ENCODE measurements at regions not wholly inside any gene's neighbourhood (a gene's known extent, or its start where the extent isn't known, plus 50 kb on each side); places are given as distances from the start of the nearest gene placed in this dataset.

DNA sequence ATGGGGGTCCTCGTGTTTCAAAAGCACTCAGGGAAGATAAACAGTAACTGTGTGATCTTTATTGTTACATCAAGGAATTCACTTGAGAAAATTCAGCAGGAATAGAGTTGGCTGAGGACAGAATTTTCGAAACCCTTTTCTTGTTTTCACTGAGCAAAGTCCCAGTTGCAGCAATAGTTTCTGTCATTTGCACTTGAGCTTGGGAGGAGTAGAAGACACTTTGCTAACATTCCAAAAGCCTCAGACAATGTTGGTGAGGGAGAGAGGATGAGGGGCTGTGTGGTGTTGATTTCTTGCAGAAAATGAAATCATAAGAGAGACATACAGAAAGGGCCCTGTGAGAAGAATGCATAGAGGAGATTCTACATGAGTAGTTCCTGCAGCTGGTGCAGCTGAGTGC lies 151.9 kb upstream of the DIPK2B start:
- DNase-seq: no peak

DNA sequence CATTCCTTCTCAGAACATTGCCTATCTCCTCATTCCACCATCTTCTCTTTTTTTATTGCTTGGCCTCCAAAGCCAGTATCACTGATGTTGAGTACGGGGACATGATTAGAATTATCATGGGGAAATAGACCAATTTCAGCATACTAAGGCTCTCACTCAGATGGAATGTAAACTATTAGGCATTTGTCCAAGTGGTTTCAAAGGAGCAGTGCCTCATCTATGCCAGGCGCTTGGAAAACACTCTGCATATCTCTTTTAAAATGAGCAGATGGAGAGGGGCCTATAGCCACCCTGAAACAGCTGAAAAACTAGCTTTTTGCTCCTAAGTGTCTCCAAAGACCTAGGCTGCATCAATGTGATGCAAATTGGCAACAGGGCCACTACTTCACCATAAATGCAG lies 150.8 kb upstream of the DIPK2B start:
- DNase-seq: no peak

DNA sequence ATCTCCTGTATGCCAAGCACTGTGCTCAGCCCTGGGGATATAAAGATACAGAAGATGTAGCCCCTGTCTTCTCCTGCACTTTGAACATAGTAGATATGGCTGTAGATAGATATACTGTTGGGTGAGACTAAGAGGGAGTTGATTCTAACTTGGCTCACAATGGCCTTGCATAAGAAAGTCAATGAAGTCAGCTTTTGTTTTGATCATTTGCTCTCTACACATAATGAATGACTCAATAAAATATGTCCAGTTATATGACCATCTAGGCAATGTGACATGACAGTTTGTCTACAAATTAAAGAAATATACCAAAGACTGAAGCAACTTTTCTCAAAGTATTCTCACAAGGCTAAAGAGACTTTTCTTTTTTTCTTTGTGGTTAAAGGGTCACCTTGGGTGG lies 147.6 kb upstream of the DIPK2B start:
- no peak for DNase-seq

DNA sequence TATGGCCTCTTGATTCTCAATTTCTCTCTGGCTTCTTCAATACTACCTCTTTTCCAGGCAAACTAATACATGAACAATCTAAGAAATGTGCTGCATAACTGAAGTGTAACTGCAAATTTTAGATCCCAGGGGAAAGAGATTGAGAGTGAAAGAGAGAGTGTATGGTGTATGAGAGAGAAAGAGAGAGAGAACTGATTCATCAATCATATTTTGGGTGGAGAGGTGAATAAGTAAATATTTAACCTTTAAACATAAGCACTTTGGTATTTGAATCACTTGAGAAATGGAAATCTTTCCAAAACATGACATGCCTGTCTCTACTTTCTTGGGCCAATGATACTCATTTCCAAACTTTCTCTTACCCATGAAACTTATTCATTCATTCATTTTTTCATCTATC lies 147.2 kb upstream of the DIPK2B start:
- no peak for DNase-seq

DNA sequence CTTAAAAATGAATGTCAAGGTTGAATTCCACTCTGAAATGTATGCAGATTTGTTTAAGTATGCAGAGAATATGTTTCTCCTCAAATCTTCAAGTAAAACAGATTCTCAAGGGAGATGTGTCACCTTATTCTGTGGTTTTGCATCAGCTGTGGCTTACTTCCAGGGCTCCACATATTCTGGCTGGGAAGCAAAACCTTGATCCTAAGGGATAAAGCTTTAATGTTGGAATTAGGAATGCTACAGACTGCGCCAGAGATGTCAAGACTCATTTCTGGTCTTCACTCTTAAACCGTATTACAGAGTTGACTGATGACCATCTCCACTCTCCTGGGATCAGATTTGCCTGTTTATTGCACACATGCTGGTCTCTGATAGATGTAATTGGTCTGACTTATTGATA lies 143.9 kb upstream of the DIPK2B start:
- DNase-seq: no peak

DNA sequence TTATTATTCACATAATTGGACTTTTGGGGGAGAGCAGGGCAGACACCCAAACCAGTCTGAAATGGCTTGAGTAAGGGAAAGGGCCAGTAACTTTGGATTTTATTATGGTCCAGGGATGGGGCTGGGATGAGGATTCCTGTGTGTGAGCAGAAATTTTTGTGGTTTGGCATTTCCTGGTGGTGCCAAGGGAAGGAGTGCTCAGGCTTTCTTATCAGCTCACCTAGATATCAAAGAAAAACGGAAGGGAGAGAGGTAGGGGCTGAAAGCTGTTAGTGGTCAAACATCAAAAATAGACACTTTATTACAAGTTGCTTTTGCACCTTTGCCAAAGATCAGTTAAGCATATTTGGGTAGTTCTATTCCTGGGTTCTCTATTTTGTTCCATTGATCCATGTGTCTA lies 128.5 kb upstream of the DIPK2B start:
- no peak for DNase-seq

DNA sequence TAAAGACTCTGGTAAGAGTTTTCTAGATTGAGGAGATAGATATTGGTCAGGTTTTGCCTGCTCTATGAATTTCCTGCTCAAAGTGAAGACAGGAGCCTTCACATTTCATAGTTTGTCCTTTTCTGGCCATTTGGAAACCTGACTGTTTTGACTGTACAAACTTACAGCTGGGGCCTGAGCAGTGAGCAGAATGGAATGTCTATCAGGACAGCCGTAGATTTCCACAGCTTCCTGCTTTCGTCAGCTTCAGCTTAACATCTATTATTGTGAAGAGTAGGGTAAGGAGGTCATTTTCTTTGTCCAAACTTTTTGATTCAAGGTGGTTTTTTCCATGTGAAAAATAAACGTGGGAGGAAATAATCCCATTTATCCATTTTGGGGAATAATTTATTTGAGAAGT lies 124.3 kb upstream of the DIPK2B start:
- DNase-seq: no peak

DNA sequence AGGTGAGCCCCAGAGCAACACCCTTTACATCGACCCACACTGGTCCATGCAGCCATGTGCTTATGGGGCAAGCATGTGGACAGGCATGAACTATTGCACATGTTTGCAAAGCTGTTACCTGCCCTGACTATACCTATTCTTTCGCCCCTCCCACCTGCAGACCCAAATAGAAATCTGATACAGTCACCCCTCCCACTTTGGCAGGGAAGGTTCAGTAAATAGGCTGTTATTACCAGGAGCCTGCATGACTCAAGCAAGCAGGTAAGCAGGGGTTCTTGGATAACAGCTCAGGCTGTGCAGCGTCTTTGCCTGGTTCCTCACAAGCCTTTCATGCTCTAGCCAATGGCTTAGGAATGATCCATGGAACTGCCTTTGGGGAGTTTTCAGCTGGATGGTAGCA lies 122.7 kb upstream of the DIPK2B start:
- peak; percentile 1 for DNase-seq

DNA sequence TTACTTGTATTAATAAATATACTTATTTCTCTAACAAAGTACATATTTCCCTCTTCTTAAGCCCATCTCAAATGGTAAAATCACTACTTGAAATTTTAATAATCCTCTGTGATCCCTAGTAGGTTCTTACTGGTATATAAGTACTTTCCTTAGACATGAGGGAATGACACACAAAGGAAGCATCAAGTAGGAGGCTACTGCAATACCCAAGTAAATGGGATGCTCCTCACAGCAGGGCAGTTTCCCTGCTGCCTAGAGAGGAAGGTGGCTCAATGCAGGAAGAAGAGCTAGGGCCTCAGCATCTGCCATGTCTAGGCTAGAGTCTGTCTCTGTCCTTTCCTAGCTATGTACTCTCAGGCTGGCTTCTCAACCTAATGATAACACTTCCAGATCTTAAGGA lies 122.1 kb upstream of the DIPK2B start:
- no peak for DNase-seq

DNA sequence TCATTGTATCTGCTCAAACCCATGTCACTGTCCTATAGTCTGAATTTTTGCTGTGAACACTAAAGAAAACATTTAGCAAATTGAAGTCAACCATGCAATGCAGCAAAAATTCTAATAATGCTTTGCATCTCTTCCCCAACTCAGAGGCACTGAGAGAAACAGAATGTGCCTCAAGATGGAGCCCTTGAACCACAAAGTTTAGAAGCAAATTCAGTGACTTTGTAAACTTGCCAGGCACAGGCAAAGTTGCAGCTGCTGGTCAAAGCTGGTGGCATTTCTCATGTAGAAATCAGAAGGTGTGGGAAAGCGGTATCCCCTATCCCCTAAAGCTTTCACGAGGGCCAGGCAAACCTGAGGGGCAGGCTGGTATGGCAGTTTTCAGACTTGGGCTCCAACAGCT lies 121.7 kb upstream of the DIPK2B start:
- DNase-seq: no peak

DNA sequence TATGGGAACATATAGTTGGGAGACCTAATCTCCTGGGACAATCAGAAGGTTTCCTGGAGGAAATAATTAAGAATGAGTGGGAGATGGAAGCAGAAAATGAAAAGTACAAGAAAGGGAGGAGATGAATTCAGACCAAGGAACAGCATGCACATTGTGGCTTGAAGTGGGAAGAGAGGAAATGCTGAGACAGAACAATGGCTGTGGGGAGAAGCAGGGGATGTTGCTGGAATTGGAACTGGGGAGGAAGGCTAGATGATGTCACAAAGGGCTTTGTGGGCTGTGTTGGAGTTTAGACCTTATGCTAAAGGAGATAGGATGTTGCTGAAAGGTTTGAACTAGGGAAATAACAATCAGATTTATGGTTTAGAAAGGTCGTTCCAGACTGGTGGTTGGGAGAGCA lies 119.5 kb upstream of the DIPK2B start:
- no peak for DNase-seq

DNA sequence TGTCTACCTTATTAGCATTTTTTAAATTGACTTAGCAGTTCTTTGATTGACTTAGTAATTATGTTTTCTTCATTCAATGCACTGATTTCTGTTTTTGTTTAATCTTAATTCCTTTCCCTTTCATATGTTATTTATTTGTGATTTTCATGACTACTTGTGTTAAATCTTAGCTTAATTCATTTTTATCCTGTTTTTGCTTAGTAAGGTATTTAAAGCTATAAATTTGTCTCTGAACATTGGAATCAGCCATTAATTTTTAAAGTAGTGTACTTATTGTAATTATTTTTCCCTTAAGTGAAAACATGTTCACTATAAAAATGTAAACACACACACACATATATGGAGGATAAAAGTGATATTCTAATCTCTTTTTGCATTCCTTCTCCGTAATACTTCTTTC lies 109.1 kb upstream of the DIPK2B start:
- DNase-seq: no peak

DNA sequence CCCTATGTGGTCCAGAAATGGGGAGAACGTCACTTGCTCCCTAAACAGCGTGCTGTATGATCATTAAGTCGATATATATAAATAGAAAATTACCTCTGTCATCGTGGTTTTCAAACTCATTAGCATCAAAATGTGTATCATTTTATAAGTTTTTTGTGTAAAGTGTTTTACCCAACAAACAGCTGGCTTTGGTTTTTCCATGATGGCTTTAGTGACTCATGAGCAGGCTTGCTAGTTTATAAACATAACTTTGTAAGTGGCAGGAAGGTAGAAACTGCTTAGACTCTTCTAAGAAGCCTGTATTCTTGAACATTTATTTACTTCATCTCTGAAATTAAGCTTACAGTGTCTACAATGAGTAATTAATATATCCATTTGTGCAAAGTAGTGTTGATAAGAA lies 108.4 kb upstream of the DIPK2B start:
- DNase-seq: no peak

DNA sequence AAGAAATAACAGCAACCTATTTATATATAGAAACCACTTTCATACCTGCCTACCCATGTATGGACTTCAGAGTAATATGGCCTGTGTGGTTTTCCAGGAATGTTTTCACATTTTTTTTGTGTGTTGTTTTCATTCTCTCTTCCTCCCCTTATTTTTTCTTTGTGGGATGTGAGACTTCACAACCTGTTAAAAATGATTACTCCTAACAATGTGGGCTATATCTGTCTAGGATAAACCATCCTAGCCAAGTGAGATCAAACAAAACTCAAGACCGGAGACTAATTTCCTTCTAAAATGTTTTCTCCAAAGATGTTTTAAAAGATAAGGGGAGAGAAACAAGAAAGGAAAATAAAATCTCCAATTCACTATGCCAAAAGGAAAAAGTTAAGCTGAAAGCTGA lies 106.1 kb upstream of the DIPK2B start:
- DNase-seq: no peak

DNA sequence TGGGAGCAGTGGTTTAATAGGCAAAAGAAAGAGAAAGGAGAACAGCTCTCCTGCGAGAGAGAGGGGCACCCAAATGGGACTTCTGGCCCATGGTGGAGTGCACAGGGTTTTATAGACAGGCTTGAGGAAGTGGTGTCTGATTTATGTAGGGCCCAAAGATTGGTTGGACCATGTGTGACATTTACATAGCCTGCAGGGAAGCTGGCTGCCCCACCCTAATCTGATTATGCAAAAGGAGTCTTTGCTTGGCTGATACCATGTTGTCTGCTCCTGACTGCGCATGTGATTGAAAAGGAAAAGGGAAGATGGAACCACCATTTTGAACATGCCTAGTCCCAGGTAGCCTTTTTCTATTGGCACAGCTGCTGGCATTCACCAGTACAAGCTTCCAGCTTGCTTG lies 100.0 kb upstream of the DIPK2B start:
- DNase-seq: no peak

DNA sequence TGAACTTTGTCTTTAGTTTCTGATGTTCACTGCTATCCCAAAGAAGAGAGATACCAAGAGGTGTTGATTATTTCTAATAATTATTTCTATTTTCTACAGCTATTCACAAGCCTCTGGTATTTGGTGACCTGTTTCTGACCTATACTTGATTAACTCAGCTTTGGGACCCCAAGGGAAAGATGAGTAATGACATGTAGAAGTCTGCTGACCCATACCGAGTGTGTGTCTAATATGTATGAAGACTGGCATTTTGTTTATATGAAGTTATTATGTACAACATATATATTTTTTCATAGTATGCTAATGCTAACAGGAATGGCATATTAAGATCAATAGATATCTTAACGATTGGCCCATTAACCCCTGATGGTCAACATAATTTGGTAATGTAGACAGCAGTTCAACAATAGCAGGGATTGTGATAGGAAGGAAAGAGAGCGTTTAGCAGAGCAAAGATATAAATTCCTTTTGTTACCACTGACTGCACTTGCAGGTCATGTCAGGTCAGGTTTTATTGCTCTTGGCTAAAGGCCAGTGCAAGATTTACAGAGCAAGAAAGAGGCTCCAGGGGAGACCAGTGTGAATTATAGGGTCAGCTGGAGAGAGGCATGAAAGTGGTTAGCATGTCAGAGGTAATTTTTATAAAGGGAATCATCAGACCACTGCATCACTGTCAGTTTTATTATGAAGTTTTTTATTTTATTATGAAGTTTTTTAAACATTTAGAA lies 94.7 kb upstream of the DIPK2B start:
- peak; percentile 1 for DNase-seq

DNA sequence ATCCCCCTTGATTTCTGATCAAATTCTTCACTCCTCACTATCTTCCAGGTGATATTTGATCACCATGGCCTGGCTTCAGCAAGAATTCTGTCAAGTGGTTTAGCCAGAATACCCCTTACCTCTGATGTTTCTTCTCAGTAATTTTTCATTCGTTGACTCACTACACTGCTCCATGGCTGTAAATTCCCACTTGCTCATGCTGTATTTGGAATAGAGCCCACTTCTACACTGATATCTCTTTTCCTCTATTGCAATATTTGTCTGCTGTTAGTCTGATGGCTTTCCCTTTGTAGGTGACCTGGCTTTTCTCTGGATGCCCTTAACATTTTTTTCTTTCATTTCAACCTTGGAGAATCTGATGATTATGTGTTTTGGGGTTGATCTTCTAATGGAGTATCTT lies 73.9 kb upstream of the DIPK2B start:
- no peak for DNase-seq

DNA sequence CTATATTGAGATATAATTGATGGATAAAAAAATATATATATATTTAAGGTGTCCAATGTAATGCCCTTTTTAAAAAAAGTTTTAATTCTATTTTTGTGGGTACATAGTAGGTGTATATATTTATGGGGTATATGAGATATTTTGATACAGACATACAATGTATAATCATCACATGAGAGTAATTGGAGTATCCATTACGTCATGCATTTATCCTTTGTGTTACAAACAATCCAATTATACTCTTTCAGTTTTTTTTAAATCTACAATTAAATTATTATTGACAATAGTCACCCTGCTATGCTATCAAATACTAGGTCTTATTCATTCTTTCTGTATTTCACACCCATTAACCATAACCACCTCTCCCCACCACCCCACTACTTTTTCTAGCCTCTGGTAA lies 66.3 kb upstream of the DIPK2B start:
- peak; percentile 6 for DNase-seq

DNA sequence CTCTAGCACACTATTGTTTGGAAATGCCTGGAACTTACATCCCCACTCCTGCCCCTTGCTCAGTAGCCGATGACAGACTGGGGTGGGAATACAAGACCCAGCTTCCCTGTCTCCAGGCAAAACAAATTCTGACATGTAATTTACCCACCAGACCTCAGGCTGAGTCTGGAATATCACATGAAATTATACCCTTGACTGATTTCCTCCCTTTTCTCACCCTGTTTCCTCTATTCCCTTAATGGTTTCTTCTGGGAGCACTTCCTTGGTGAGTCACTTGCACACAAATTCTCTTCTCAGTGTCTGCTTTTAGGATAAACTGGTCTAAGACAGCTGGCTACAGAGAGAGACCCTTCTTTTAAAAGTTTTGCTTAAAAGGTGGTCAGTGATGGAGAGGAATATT lies 65.8 kb upstream of the DIPK2B start:
- DNase-seq: no peak

DNA sequence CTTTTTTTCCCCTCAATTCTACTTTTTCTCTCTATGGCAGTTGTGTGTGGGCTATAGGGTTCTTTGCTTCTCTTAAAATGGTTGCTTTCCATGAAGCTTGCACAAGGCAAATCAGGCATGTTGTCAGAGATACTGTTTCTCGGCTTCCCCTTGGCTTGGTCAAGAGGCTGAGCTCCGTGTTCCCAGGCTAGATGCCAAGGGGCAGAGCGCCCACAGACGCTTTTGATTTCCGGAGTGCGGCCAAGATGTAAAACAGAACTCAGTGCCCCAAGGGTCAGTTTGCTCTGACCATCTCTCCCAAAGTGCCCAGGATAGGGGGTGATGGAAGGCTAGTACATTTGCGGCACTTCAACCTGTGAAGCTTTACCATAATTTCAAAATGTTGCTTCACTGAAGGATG lies 64.2 kb upstream of the DIPK2B start:
- DNase-seq: no peak

DNA sequence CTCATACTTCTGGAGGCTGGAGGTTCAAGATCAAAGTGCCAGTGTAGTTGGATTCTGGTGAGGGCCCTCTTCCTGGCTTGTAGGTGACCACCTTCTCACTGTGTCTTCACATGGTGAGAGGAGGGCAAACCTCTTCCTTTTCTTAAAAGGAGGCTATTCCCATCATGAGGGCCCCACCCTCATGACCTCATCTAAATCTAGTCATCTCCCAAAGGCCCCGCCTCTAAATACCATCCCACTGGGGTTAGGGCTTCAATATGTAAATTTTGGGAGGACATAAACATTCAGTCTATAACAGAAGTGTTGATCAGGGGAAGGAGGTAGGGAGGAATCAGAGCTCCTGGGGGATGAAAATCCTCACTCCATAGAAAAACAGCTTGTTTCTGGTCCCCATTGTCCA lies 60.8 kb upstream of the DIPK2B start:
- DNase-seq: no peak

DNA sequence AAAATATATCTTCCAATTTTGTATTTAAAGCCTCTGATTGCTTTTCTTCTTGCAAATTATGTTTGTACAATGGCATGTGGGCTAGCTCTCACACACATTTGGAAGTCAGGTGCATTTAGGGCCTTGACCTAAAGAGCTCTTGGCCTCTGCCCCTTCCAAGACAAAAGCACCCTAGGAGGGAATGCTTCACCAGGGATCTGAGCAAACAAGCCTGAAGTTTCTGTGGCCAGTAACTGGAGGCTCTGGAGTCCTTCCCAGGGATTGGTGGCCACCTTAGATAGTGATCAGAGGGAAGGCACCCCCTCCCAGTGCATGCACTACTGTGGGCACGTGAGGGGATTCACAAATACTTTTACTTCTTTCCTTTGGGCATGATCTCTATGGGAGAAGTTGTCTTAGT lies 60.3 kb upstream of the DIPK2B start:
- no peak for DNase-seq

DNA sequence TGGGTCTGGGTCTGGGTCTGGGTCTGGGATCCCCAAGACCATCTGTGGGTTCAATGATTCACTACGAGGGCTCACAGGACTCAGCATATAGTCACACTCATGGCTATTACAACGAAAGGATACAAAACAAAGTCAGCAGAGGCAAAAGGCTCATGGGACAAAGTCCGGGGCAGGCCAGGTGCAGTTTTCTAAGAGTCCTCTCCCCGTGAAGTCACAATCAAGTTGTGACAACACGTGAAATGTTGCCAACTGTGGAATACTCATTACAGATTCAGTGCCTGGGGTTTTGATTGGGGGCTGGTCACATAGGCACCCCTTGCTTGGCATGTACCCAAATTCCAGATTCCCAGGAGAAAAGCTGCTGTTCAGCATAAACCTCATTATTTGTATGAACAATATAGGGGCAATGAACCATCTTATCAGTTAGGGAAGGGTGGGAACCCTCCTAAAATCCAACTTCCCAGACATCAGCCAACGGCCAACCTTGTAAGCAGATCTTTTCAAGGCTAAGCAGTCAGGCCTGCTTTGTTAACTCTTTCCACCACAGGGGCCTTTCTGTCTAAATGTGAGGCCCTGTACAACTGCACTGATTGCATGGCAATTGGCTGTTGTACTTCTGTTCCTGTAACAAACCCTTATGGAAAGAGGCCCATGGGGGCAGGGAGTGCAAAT lies 58.2 kb upstream of the DIPK2B start:
- DNase-seq: no peak
